Mesothelial cell of epicardium (in vitro differentiated cells): ENCODE measurements at regions not wholly inside any gene's neighbourhood (a gene's known extent, or its start where the extent isn't known, plus 50 kb on each side); places are given as distances from the start of the nearest gene placed in this dataset.

ENCODE experiments used
- DNase-seq, 2 experiments: peaks; one replicate each; pipeline ENCODE4 v3.0.0; 2021; ENCODE audit warnings: low spot score in 2 of 2; ENCODE audit not compliant: unreplicated experiment in 2 of 2
- H3K27ac Mint-ChIP-seq: 2 replicates; pipeline ENCODE4 v1.8.0; 2021; ENCODE audit warnings: mixed read lengths
- H3K27me3 Mint-ChIP-seq: 2 replicates; pipeline ENCODE4 v1.8.0; 2021; ENCODE audit warnings: low read depth, mixed read lengths
- H3K36me3 Mint-ChIP-seq: 2 replicates; pipeline ENCODE4 v1.8.0; 2021; ENCODE audit warnings: mixed read lengths
- H3K4me1 Mint-ChIP-seq: 2 replicates; pipeline ENCODE4 v1.8.0; 2021; ENCODE audit warnings: mixed read lengths
- H3K4me3 Mint-ChIP-seq: 2 replicates; pipeline ENCODE4 v1.8.0; 2021; ENCODE audit warnings: mild to moderate bottlenecking, moderate library complexity, mixed read lengths
- H3K9me3 Mint-ChIP-seq: 2 replicates; pipeline ENCODE4 v1.8.0; 2021; ENCODE audit warnings: mixed read lengths
- TF ChIP-seq, protein P1 (sequence below): fragments of 200-600 bp; sonication (generic); IDR thresholded peaks from one replicate; pipeline ENCODE4 v1.5.0; 2021; ENCODE audit warnings: antibody characterized with exemption; ENCODE audit not compliant: unreplicated experiment

DNA sequence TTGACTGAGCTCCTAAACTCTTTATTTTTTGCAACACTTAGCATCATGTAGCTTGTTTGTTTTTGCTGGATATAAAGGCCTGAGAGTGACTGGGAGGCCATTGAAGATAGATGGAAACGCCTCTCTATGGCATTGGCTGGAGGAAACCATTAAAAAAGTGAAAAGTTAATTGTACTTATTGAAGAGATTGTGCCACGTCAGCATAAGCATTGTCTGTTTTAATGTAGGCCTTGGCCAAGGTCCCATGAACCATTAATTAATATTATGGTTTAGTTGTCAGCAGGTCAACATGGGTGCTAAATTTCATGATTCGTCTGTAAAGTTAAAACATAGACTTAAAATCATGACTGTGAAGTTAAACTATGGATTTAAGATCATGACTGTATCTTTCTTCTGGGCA, 178.6 kb downstream of the GATA3 start:
- TF ChIP-seq, protein P1, sequence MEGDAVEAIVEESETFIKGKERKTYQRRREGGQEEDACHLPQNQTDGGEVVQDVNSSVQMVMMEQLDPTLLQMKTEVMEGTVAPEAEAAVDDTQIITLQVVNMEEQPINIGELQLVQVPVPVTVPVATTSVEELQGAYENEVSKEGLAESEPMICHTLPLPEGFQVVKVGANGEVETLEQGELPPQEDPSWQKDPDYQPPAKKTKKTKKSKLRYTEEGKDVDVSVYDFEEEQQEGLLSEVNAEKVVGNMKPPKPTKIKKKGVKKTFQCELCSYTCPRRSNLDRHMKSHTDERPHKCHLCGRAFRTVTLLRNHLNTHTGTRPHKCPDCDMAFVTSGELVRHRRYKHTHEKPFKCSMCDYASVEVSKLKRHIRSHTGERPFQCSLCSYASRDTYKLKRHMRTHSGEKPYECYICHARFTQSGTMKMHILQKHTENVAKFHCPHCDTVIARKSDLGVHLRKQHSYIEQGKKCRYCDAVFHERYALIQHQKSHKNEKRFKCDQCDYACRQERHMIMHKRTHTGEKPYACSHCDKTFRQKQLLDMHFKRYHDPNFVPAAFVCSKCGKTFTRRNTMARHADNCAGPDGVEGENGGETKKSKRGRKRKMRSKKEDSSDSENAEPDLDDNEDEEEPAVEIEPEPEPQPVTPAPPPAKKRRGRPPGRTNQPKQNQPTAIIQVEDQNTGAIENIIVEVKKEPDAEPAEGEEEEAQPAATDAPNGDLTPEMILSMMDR = no peak

DNA sequence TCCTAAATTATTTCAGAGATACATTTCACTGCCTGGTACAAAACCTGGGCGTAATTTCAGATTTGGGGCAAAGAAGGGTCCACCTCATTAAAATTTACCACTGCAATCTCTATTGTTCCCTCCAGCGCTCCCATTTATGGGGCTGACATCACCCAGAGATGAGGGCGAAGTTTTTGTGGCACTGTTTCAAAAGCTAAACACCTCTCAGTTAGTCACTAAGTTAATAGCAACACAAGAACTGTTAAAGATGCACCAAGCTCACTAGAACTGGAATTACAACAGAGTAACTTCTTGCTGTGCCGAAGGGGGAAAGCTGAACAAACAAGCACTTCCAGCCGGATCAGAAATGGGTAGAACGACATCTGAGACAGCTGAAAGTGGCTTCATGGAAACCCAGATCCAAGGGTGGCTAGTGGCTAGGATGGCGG, 179.4 kb downstream of the GATA3 start:
- Mint-ChIP-seq H3K27ac (no peak overlapping the region), H3K27me3 (peaks cover 4% of the 10 kb centered on the region), H3K36me3 (no peaks in the 10 kb centered on the region), H3K4me3 (no peak overlapping the region), H3K9me3 (no peaks in the 10 kb centered on the region), H3K4me1 (peaks cover 6% of the 10 kb centered on the region)
- DNase-seq = no peak
- TF ChIP-seq, protein P1 = no peak

More for the DNA sequence above, 178.6 kb downstream of the GATA3 start:
- Mint-ChIP-seq H3K4me3 (no peak overlapping the region), H3K36me3 (no peaks in the 10 kb centered on the region), H3K9me3 (no peaks in the 10 kb centered on the region), H3K27ac (no peak overlapping the region), H3K27me3 (peaks cover 4% of the 10 kb centered on the region), H3K4me1 (peaks cover 5% of the 10 kb centered on the region)
- DNase-seq = no peak

DNA sequence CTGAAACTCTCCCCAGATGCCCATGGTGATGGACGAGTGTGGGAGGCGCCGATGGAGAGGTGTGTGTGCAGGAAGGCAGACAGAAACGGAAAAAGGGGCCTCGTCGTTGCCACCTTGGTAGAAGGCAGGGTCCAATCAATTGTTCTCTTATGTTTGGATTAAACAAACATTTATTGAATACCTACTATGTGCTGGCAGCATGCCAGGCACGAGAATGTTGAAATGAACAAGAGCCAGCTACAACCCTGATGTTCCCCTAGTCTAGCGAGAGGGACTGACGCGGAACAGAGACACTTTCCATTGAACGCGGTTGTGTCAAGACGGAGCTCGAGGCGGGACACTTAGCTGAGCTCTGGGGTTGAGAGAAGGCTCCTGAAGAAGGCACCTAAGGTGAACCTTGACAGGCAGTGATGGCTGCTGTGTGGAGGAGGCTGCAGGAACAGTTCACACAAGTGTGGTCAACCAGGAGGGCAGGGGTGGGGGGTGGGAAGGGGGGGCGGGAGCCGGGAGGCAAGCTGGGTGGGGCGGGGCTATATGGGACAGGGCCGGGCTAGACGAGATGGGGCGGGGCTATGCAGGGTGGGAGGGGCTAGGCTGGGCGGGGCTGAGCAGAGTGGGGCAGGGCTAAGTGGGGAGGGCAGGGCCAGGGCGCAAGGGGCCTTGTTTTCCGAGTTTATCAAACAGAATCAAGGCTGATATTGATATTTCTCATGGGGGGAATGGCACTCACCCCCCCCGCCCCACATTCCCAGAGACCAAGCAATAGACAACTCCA, 181.0 kb downstream of the GATA3 start:
- DNase-seq = no peak
- TF ChIP-seq, protein P1 = no peak
- no peaks in the 10 kb centered on the region for H3K9me3 Mint-ChIP-seq
- H3K36me3 Mint-ChIP-seq = no peaks in the 10 kb centered on the region
- H3K27ac Mint-ChIP-seq = no peak overlapping the region
- H3K4me3 Mint-ChIP-seq = no peak overlapping the region
- peaks cover 9% of the 10 kb centered on the region for H3K4me1 Mint-ChIP-seq
- peaks cover 4% of the 10 kb centered on the region for H3K27me3 Mint-ChIP-seq

DNA sequence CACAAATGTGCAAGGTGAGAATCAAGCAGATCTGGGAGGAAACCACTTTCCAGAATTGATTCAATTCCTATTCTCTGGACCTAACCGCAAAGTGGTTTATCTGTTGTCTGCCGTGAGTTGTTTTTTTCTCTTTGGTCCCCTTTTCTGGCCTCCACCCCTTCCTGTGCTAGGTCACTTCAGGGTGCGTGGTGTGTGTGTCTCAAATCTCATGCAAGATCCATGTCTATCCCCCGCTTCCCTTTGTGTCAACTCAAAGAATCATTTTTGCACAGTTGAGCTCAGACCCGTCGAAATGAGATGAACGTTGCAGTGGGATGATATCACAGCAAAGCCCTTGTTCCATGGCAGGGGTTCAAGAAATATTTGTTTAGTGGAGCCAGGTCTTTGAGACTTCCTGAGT, 184.5 kb downstream of the GATA3 start:
- DNase-seq = no peak
- Mint-ChIP-seq H3K4me1 (peaks cover 9% of the 10 kb centered on the region), H3K27ac (no peak overlapping the region), H3K36me3 (no peaks in the 10 kb centered on the region), H3K4me3 (no peak overlapping the region), H3K9me3 (no peaks in the 10 kb centered on the region), H3K27me3 (peaks cover 4% of the 10 kb centered on the region)
- TF ChIP-seq, protein P1 = no peak

DNA sequence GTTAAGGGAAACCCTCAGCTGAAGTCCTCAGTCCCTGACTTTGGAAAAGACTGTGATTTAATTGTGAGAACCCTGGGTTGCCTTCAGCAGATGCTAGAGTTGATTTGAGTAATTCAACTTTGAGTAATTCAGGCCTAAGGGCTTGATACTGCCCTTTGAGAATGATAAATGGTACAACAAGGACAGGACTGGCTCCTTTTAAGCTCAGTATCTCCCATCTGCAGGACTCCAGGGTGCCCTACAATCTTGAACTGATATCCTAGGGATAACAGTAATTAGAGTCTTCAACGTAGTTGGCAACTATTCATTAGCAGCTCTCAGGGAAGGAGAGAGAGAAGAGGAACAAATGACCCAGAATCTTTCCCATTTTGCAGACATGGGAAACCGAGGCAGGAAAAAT, 186.4 kb downstream of the GATA3 start:
- no peaks in the 10 kb centered on the region for H3K9me3 Mint-ChIP-seq
- H3K27me3 Mint-ChIP-seq = peaks cover 1% of the 10 kb centered on the region
- TF ChIP-seq, protein P1 = no peak
- no peak overlapping the region for H3K4me3 Mint-ChIP-seq
- H3K4me1 Mint-ChIP-seq = peaks cover 9% of the 10 kb centered on the region
- H3K36me3 Mint-ChIP-seq = no peaks in the 10 kb centered on the region
- H3K27ac Mint-ChIP-seq = no peak overlapping the region
- no peak for DNase-seq
